Right atrium auricular region (tissue), 2 donors: ENCODE measurements at regions not wholly inside any gene's neighbourhood (a gene's known extent, or its start where the extent isn't known, plus 50 kb on each side); places are given as distances from the start of the nearest gene placed in this dataset.

ENCODE experiments used
- DNase-seq: peaks from one replicate; pipeline ENCODE4 v3.0.0-alpha.2; 2019; ENCODE audit warnings: low spot score
- H3K27ac ChIP-seq, 2 donors: fragments of 200-600 bp; sonication (generic); 1 replicate in 1 of 2; 2 replicates in 1 of 2; pipeline ENCODE4 v1.5.1; 2016 to 2019
- H3K27me3 ChIP-seq, 2 donors: fragments of 200-600 bp; sonication (generic); one replicate each; pipeline versions ENCODE4 v1.5.1 to v1.6.0; 2017 to 2019
- H3K36me3 ChIP-seq: fragments of 200-600 bp; sonication (generic); one replicate; pipeline ENCODE4 v1.5.1; 2016
- H3K4me1 ChIP-seq, 2 donors: fragments of 200-600 bp; sonication (generic); one replicate each; pipeline versions ENCODE4 v1.5.1 to v1.6.0; 2017 to 2019
- H3K4me3 ChIP-seq, 2 donors: fragments of 200-600 bp; sonication (generic); 1 replicate in 1 of 2; 2 replicates in 1 of 2; pipeline ENCODE4 v1.5.1; 2017 to 2019; ENCODE audit warnings: mild to moderate bottlenecking in 1 of 2, moderate library complexity in 1 of 2
- H3K9me3 ChIP-seq, 2 donors: fragments of 200-600 bp; sonication (generic); one replicate each; pipeline ENCODE4 v1.5.1; 2019
- CTCF ChIP-seq, 2 donors: fragments of 200-600 bp; sonication (generic); IDR thresholded peaks; one replicate each; pipeline ENCODE4 v1.5.1; 2019; ENCODE audit warnings: antibody characterized with exemption in 2 of 2

- no peaks in the 10 kb centered on the region for H3K9me3 ChIP-seq
- no peaks in the 10 kb centered on the region for H3K36me3 ChIP-seq
- H3K4me3 ChIP-seq, result no peak overlapping the region
- H3K4me1 ChIP-seq, result no peaks in the 10 kb centered on the region
- TF ChIP-seq CTCF (IDR thresholded peaks at IDR 0.05), result no peak
- no peak for DNase-seq
- H3K27me3 ChIP-seq, result no peaks in the 10 kb centered on the region
- H3K27ac ChIP-seq, result no peak overlapping the region
Measured at GRCh38 chr1:70805641-70806040, 242.0 kb downstream of the PTGER3 start.

GRCh38 chr1:70807088-70807664 lies 240.4 kb downstream of the PTGER3 start:
- no peak for TF ChIP-seq CTCF (IDR thresholded peaks at IDR 0.05)
- Histone ChIP-seq H3K27ac (no peak overlapping the region), H3K36me3 (no peaks in the 10 kb centered on the region), H3K4me3 (no peak overlapping the region), H3K4me1 (no peaks in the 10 kb centered on the region), H3K9me3 (no peaks in the 10 kb centered on the region), H3K27me3 (no peaks in the 10 kb centered on the region)
- no peak for DNase-seq

GRCh38 chr1:70809069-70809468 lies 238.5 kb downstream of the PTGER3 start:
- TF ChIP-seq CTCF (IDR thresholded peaks at IDR 0.05), result no peak
- no peak for DNase-seq
- no peaks in the 10 kb centered on the region for H3K9me3 ChIP-seq
- no peaks in the 10 kb centered on the region for H3K4me1 ChIP-seq
- H3K4me3 ChIP-seq, result no peak overlapping the region
- no peaks in the 10 kb centered on the region for H3K27me3 ChIP-seq
- no peak overlapping the region for H3K27ac ChIP-seq
- H3K36me3 ChIP-seq, result no peaks in the 10 kb centered on the region

- no peak overlapping the region for H3K4me3 ChIP-seq
- H3K9me3 ChIP-seq, result no peaks in the 10 kb centered on the region
- no peak for TF ChIP-seq CTCF (IDR thresholded peaks at IDR 0.05)
- H3K36me3 ChIP-seq, result no peaks in the 10 kb centered on the region
- H3K27ac ChIP-seq, result no peak overlapping the region
- no peaks in the 10 kb centered on the region for H3K4me1 ChIP-seq
- DNase-seq, result no peak
- no peaks in the 10 kb centered on the region for H3K27me3 ChIP-seq
Measured at GRCh38 chr1:70811815-70812214, 235.8 kb downstream of the PTGER3 start.

GRCh38 chr1:70812442-70813109 lies 235.0 kb downstream of the PTGER3 start:
- no peaks in the 10 kb centered on the region for H3K9me3 ChIP-seq
- H3K4me1 ChIP-seq, result no peaks in the 10 kb centered on the region
- no peaks in the 10 kb centered on the region for H3K27me3 ChIP-seq
- DNase-seq, result no peak
- no peak overlapping the region for H3K27ac ChIP-seq
- TF ChIP-seq CTCF (IDR thresholded peaks at IDR 0.05), result no peak
- no peak overlapping the region for H3K4me3 ChIP-seq
- no peaks in the 10 kb centered on the region for H3K36me3 ChIP-seq

- Histone ChIP-seq H3K27ac (no peak overlapping the region), H3K4me3 (no peak overlapping the region), H3K36me3 (no peaks in the 10 kb centered on the region), H3K4me1 (peaks cover 0 to 12% of the 10 kb centered on the region in 2 donors), H3K9me3 (no peaks in the 10 kb centered on the region), H3K27me3 (no peaks in the 10 kb centered on the region)
- DNase-seq, result no peak
- TF ChIP-seq CTCF (IDR thresholded peaks at IDR 0.05), result no peak
Measured at GRCh38 chr1:70818401-70818800, 229.2 kb downstream of the PTGER3 start.
